ENCODE measurements at regions not wholly inside any gene's neighbourhood (a gene's known extent, or its start where the extent isn't known, plus 50 kb on each side); places are given as distances from the start of the nearest gene placed in this dataset.

DNA sequence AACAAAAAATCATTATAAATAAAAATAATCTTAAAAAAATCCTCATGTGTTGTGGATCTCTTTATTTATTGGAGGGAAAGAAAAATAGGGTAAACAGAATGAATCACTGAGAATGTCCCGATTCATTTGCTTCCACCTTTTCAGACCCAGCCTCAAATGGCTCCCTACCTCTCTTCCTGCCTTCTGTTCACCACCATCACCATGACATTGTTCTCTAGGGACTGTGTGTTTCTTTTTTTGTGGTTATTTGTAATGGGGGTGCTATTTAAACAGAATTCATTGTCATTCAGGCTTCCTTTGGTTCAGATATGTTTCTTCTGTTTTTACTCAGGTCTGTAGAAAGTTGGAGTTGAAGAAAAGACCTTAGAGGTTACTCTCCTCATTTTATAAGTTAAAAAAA, 198.2 kb downstream of the KIF4B start:
- DNase-seq: no peak

DNA sequence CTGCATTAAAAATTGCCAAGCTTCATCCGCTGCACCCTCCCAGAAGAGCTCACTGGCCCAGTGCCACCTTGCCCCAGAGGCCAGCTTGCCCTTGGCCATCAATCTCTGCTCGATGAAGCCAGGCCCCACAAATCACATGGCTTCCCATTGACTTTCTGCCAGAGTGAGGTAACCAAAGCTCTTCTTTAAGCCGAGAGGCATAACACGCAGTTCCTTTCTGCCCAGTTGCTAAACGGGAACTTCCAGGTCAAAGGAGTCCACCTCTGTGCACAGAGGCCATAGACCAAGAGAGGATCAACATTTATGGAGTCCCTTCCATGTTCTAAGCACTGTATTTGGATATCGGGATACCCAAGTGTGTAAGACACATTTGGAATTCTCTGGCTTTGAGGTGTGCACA, 208.8 kb downstream of the KIF4B start:
- no peak for DNase-seq

- no peak for DNase-seq
Observed at GRCh38 chr5:155229135-155229534, 215.6 kb downstream of the KIF4B start.

GRCh38 chr5:155239803-155240202, 226.2 kb downstream of the KIF4B start:
- DNase-seq: no peak

GRCh38 chr5:155250596-155250995, 237.0 kb downstream of the KIF4B start:
- peak; percentile 41 for DNase-seq

DNA sequence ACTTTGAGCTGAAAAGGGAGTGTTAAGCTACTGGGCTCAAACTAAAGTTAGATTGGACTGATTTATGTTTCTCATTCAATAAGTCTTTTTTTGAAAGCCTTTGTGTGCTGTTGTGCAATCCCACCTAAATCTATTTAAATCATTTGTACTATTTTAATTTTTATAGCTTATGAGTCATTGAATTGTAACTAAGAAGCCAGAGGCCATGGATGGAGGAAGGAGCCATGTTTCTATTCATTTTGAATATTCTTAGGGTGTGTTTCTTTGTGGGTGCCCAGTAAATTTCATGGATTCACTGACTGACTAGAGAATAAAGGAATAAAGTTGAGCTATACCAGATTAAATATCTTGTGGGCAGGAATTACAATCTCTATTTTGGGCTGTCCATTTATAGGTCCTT, 238.5 kb downstream of the KIF4B start:
- no peak for DNase-seq

DNA sequence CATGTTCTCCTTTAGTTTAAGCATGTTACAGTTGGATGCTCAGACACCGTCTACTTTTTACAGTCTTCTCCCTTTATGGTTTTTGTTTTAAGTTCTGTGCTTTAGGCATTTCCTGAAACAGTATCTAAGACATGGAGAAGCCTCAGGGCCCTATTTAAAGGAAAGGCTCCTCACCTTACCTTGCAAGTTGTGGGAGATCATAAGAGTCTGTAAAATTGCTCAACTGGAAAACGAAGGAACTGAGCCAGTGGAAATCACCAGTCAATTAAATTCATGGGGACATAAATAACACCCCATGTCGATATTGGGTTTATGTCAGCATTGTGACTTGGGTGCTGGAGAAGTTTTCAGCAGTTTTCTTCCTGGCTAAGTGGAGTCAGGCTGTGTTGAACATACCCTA, 239.2 kb downstream of the KIF4B start:
- no peak for DNase-seq

GRCh38 chr5:155254399-155254798, 240.8 kb downstream of the KIF4B start:
- DNase-seq: no peak

- DNase-seq: no peak
Observed at GRCh38 chr5:155258161-155258560, 244.6 kb downstream of the KIF4B start.

DNA sequence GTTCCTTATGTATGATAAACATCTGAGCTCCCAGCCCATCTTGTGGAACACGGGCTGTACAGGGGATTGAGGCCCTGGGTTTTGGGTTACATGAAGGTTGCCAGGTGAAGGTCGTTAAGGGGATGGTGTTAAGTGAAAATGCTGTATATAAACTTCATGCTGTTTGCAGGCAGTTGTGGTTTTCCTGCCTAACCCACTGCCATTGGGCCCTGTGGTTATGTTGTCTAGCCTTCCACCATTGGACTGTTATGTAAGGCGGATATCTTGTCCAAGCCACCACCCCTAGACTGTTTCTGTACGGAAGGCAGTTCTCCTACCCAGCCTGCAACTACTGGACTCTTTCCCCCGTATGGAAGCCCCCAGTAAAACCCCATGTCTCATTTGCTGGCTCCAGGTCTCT, 246.1 kb downstream of the KIF4B start:
- no peak for DNase-seq

- DNase-seq: no peak
Observed at GRCh38 chr5:155260798-155261197, 247.2 kb downstream of the KIF4B start.

DNA sequence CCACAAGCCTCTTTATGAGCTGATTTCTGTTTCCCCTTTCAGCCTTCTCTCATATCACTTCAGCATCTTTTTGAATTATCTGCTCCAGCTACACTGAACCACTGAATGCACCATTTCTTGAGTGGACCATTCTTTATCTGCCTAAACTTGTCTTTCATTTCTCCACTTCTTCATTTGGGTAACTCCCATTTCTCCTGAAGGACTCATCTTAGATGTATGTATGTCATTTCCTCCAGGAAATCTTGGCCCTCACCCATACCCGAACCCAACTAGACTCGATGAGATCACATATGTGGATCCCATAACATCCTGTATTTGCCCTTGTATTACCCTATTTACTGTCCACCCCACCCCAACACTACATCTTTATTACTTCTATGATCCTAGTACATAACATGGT, 249.8 kb downstream of the KIF4B start:
- DNase-seq: no peak

DNA sequence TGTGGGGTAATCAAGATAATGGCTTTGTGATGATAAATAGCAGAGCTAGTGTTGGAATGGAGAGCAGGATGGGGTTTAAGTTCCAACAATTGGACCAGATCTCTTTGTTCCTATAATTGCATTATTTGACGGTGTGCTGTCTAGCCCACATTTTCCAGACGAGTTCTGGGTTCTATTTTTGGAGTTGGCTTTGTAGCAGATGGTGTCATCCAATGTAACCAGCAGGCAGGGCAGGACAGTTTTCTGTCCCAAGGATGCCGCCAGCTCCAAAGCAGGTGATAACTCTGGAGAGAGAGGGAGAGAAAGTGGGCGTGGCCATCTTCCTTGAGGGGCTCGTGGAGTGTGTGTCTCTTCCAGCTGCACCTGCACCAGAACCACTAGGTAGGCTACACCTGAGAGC, 251.3 kb downstream of the KIF4B start:
- DNase-seq: no peak

- DNase-seq: no peak
Observed at GRCh38 chr5:155268770-155269425, 255.3 kb downstream of the KIF4B start.

- no peak for DNase-seq
Observed at GRCh38 chr5:155270725-155271124, 257.2 kb downstream of the KIF4B start.

- no peak for DNase-seq
Observed at GRCh38 chr5:155274484-155274883, 260.9 kb downstream of the KIF4B start.

DNA sequence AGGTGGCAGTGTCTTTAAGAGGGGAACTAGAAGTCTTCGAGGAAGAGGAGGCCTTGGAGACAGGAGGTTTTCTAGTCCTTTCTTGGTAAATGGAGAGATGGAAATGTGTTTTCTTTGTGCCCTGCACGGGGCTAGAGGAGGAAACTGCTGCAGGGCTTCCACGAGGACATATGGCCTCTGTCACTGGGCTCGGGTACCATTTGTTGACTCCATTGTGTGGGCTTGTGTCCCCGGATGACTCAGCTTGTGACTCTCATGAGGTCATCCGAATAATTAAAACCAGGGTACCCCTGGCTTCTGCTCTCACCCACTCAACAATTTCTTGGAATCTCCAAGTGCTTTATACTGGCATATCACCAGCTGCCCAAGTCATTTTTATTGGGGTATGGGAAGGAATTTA, 261.7 kb downstream of the KIF4B start:
- no peak for DNase-seq

GRCh38 chr5:155276231-155276630, 262.7 kb downstream of the KIF4B start:
- no peak for DNase-seq

DNA sequence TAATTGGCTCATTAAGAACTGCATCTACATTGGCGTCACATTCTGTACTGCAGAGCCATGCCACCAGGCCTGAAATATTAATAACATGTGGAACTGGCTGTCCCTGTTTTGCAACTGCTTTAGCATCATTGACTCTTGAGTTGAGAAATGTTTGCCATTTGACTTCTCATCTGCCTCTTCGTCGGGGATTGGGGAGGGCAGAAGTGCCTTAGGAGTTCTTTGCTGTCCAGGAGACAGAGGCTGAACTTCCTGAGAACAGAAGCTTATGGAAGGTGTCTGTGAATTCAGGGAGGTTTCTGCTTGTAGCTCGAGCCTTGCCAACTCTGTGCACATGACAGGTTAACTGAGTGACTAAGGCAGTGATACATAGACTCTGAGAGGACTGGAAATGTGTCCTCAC, 265.0 kb downstream of the KIF4B start:
- no peak for DNase-seq

- no peak for DNase-seq
Observed at GRCh38 chr5:155282503-155283107, 269.1 kb downstream of the KIF4B start.

GRCh38 chr5:155285706-155286105, 272.2 kb downstream of the KIF4B start:
- DNase-seq: no peak

- DNase-seq: peak; percentile 2
Observed at GRCh38 chr5:155290937-155291336, 277.4 kb downstream of the KIF4B start.

- DNase-seq: peak; percentile 21
Observed at GRCh38 chr5:155293605-155294178, 280.1 kb downstream of the KIF4B start.

DNA sequence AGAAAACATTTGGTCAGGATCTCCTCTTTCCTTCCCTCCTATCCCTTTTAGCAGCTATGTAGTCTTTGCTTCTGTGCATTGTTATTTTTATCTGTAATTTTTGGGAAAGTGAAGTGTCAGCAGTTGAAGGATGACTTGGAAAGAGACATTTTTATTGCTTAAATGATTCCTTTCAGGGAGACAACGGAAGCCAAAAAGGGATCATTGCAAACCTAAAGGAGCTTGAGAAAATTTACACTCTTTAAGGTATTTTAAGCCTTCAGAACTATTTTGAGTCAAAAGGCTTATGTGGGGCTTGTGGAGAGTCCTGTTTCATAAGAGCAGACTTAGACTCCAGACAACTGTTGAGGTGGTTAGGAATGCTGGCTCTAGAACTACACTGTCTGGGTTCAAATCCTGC, 281.6 kb downstream of the KIF4B start:
- no peak for DNase-seq

Measured in NCI-H1105 treated with DMSO at 0.1 percent for 48 hours (cell line).